ENCODE measurements at regions not wholly inside any gene's neighbourhood (a gene's known extent, or its start where the extent isn't known, plus 50 kb on each side); places are given as distances from the start of the nearest gene placed in this dataset.

DNA sequence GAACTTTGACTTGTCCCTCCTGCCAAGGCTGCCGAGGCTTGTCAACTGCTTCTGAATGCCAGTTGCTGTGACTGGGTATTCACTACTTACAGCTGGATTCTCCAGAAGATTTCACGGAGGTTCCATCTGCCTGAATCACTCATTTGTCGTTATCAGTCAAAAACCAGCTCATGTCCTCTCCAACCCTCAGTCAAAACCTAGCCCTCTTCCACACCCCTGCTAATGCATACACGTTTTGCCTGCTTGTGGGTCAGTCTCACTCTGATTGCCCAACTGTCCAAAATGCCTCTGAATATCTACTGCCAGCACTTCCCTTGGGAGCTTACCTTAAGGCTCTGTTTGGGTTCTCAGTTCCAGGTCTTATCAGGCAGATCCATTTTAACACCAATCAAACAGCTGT lies 238.6 kb upstream of the TMEM161B start:
- no peak overlapping the region for H3K27ac Mint-ChIP-seq
- CTCF ChIA-PET, result no interaction called here
- ATAC-seq, result no peak

DNA sequence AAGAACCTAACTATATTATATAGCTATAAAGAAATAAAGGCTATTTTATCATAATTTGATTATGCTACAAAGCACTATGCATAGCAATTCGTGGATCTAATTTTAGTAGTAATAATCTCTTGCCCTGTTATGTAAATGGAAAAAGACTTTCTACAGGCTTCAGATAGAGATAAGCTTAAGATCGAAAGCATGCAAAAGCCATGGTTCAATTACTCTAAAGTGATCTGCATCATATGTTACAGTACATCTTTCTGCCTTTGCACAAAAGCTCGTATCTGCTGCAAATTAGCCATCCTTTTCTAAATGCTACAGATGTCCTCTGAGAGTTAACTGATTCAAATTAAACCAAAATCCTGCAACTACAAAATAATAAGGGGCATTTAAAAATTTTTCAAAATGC lies 234.8 kb upstream of the TMEM161B start:
- ChIA-PET CTCF (no interaction called here), POLR2A (interaction anchor here (0.7 kb wide), 2 partner anchors 23 to 432 kb away, joined by 3 to 5 read pairs; no protein-coding TSS in a partner anchor)
- Mint-ChIP-seq H3K4me1 (peaks cover 5% of the 10 kb centered on the region), H3K27ac (no peak overlapping the region), H3K36me3 (no peaks in the 10 kb centered on the region), H3K9me3 (no peaks in the 10 kb centered on the region), H3K4me3 (no peak overlapping the region), H3K27me3 (ENCODE audit: low read depth) (no peaks in the 10 kb centered on the region)
- DNase-seq (ENCODE audit: low spot score) (no peak), ATAC-seq (no peak)
- TF ChIP-seq ZNF121 (CRISPR knock-in tag; IDR thresholded peaks at IDR 0.05) (no peak), ZNF396 (CRISPR knock-in tag; IDR thresholded peaks at IDR 0.05; ENCODE audit: borderline replicate concordance) (no peak), CBFB (CRISPR knock-in tag; IDR thresholded peaks at IDR 0.05; ENCODE audit: low read depth) (no peak), CREB1 (CRISPR knock-in tag; IDR thresholded peaks at IDR 0.05) (no peak), MXD4 (CRISPR knock-in tag; IDR thresholded peaks at IDR 0.05; ENCODE audit: borderline replicate concordance) (no peak), ZBTB21 (CRISPR knock-in tag; IDR thresholded peaks at IDR 0.05; ENCODE audit: borderline replicate concordance) (no peak), ZNF416 (CRISPR knock-in tag; IDR thresholded peaks at IDR 0.05) (no peak)
- TF ChIP-seq, protein P1, sequence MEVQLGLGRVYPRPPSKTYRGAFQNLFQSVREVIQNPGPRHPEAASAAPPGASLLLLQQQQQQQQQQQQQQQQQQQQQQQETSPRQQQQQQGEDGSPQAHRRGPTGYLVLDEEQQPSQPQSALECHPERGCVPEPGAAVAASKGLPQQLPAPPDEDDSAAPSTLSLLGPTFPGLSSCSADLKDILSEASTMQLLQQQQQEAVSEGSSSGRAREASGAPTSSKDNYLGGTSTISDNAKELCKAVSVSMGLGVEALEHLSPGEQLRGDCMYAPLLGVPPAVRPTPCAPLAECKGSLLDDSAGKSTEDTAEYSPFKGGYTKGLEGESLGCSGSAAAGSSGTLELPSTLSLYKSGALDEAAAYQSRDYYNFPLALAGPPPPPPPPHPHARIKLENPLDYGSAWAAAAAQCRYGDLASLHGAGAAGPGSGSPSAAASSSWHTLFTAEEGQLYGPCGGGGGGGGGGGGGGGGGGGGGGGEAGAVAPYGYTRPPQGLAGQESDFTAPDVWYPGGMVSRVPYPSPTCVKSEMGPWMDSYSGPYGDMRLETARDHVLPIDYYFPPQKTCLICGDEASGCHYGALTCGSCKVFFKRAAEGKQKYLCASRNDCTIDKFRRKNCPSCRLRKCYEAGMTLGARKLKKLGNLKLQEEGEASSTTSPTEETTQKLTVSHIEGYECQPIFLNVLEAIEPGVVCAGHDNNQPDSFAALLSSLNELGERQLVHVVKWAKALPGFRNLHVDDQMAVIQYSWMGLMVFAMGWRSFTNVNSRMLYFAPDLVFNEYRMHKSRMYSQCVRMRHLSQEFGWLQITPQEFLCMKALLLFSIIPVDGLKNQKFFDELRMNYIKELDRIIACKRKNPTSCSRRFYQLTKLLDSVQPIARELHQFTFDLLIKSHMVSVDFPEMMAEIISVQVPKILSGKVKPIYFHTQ (CRISPR knock-in tag; IDR thresholded peaks at IDR 0.05), result no peak
- TF ChIP-seq, protein P2, sequence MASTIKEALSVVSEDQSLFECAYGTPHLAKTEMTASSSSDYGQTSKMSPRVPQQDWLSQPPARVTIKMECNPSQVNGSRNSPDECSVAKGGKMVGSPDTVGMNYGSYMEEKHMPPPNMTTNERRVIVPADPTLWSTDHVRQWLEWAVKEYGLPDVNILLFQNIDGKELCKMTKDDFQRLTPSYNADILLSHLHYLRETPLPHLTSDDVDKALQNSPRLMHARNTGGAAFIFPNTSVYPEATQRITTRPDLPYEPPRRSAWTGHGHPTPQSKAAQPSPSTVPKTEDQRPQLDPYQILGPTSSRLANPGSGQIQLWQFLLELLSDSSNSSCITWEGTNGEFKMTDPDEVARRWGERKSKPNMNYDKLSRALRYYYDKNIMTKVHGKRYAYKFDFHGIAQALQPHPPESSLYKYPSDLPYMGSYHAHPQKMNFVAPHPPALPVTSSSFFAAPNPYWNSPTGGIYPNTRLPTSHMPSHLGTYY (CRISPR knock-in tag; IDR thresholded peaks at IDR 0.05), result no peak
- TF ChIP-seq, protein P3, sequence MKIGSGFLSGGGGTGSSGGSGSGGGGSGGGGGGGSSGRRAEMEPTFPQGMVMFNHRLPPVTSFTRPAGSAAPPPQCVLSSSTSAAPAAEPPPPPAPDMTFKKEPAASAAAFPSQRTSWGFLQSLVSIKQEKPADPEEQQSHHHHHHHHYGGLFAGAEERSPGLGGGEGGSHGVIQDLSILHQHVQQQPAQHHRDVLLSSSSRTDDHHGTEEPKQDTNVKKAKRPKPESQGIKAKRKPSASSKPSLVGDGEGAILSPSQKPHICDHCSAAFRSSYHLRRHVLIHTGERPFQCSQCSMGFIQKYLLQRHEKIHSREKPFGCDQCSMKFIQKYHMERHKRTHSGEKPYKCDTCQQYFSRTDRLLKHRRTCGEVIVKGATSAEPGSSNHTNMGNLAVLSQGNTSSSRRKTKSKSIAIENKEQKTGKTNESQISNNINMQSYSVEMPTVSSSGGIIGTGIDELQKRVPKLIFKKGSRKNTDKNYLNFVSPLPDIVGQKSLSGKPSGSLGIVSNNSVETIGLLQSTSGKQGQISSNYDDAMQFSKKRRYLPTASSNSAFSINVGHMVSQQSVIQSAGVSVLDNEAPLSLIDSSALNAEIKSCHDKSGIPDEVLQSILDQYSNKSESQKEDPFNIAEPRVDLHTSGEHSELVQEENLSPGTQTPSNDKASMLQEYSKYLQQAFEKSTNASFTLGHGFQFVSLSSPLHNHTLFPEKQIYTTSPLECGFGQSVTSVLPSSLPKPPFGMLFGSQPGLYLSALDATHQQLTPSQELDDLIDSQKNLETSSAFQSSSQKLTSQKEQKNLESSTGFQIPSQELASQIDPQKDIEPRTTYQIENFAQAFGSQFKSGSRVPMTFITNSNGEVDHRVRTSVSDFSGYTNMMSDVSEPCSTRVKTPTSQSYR (CRISPR knock-in tag; IDR thresholded peaks at IDR 0.05), result no peak

More for the DNA sequence above, 238.6 kb upstream of the TMEM161B start:
- POLR2A ChIA-PET, result no interaction called here
- Mint-ChIP-seq H3K4me3 (no peak overlapping the region), H3K9me3 (no peaks in the 10 kb centered on the region), H3K27me3 (ENCODE audit: low read depth) (no peaks in the 10 kb centered on the region), H3K36me3 (no peaks in the 10 kb centered on the region), H3K4me1 (peaks cover 5% of the 10 kb centered on the region)
- TF ChIP-seq SOX15 (CRISPR knock-in tag; IDR thresholded peaks at IDR 0.05), result no peak
- no peak for TF ChIP-seq FOXJ3 (CRISPR knock-in tag; IDR thresholded peaks at IDR 0.05; ENCODE audit: borderline replicate concordance)
- TF ChIP-seq, protein P4, sequence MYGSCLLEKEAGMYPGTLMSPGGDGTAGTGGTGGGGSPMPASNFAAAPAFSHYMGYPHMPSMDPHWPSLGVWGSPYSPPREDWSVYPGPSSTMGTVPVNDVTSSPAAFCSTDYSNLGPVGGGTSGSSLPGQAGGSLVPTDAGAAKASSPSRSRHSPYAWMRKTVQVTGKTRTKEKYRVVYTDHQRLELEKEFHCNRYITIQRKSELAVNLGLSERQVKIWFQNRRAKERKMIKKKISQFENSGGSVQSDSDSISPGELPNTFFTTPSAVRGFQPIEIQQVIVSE (CRISPR knock-in tag; IDR thresholded peaks at IDR 0.05; ENCODE audit: borderline replicate concordance), result no peak
- no peak for TF ChIP-seq RORB (CRISPR knock-in tag; IDR thresholded peaks at IDR 0.05)
- TF ChIP-seq ATF1 (CRISPR knock-in tag; IDR thresholded peaks at IDR 0.05), result no peak
- TF ChIP-seq, protein P5, sequence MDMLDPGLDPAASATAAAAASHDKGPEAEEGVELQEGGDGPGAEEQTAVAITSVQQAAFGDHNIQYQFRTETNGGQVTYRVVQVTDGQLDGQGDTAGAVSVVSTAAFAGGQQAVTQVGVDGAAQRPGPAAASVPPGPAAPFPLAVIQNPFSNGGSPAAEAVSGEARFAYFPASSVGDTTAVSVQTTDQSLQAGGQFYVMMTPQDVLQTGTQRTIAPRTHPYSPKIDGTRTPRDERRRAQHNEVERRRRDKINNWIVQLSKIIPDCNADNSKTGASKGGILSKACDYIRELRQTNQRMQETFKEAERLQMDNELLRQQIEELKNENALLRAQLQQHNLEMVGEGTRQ (CRISPR knock-in tag; IDR thresholded peaks at IDR 0.05), result no peak
- TF ChIP-seq ZNF232 (CRISPR knock-in tag; IDR thresholded peaks at IDR 0.05), result no peak
- TF ChIP-seq SMAD4 (CRISPR knock-in tag; IDR thresholded peaks at IDR 0.05), result no peak
- no peak for TF ChIP-seq TP53 (CRISPR knock-in tag; IDR thresholded peaks at IDR 0.05)
- TF ChIP-seq, protein P6, sequence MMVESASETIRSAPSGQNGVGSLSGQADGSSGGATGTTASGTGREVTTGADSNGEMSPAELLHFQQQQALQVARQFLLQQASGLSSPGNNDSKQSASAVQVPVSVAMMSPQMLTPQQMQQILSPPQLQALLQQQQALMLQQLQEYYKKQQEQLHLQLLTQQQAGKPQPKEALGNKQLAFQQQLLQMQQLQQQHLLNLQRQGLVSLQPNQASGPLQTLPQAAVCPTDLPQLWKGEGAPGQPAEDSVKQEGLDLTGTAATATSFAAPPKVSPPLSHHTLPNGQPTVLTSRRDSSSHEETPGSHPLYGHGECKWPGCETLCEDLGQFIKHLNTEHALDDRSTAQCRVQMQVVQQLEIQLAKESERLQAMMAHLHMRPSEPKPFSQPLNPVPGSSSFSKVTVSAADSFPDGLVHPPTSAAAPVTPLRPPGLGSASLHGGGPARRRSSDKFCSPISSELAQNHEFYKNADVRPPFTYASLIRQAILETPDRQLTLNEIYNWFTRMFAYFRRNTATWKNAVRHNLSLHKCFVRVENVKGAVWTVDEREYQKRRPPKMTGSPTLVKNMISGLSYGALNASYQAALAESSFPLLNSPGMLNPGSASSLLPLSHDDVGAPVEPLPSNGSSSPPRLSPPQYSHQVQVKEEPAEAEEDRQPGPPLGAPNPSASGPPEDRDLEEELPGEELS (CRISPR knock-in tag; IDR thresholded peaks at IDR 0.05), result no peak
- no peak for TF ChIP-seq ETV6 (CRISPR knock-in tag; IDR thresholded peaks at IDR 0.05)
- TF ChIP-seq ZNF138 (CRISPR knock-in tag; conservative IDR thresholded peaks at IDR 0.05), result no peak
- TF ChIP-seq JAZF1 (CRISPR knock-in tag; IDR thresholded peaks at IDR 0.05), result no peak
- TF ChIP-seq MXD4 (CRISPR knock-in tag; IDR thresholded peaks at IDR 0.05; ENCODE audit: borderline replicate concordance), result no peak
- TF ChIP-seq NR3C1 (CRISPR knock-in tag; conservative IDR thresholded peaks at IDR 0.05; ENCODE audit: low read depth), result no peak
- TF ChIP-seq ZNF317 (CRISPR knock-in tag; IDR thresholded peaks at IDR 0.05; ENCODE audit: borderline replicate concordance, low read depth), result no peak
- TF ChIP-seq TEAD1 (CRISPR knock-in tag; IDR thresholded peaks at IDR 0.05), result no peak
- TF ChIP-seq, protein P7, sequence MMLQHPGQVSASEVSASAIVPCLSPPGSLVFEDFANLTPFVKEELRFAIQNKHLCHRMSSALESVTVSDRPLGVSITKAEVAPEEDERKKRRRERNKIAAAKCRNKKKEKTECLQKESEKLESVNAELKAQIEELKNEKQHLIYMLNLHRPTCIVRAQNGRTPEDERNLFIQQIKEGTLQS (CRISPR knock-in tag; conservative IDR thresholded peaks at IDR 0.05), result no peak
- TF ChIP-seq, protein P1 (CRISPR knock-in tag; IDR thresholded peaks at IDR 0.05), result no peak
- TF ChIP-seq EMX1 (CRISPR knock-in tag; IDR thresholded peaks at IDR 0.05), result no peak
- DNase-seq (ENCODE audit: low spot score), result no peak
